ENCODE measurements at regions not wholly inside any gene's neighbourhood (a gene's known extent, or its start where the extent isn't known, plus 50 kb on each side); places are given as distances from the start of the nearest gene placed in this dataset.

GRCh38 chr7:152986376-152986775 is 226.8 kb downstream of the ACTR3B start:
- H3K4me2 ChIP-seq (ENCODE audit: low read depth, low read length) = no peak overlapping the region
- H3K4me3 ChIP-seq (replicated peaks in 1 of 3; ENCODE audit: insufficient read depth in 1 of 3, low read depth in 2 of 3, low read length in 3 of 3) = no peak overlapping the region
- 42% methylated on average over 4 of the region's 4 CpGs for WGBS (ENCODE audit: low lambda C conversion rate)
- no peak overlapping the region for H3K27ac ChIP-seq (ENCODE audit: extremely low read length, insufficient read depth, low read length)
- FAIRE-seq (no peak), ATAC-seq (no peak), DNase-seq (ENCODE audit: low spot score) (no peak)
- no peaks in the 10 kb centered on the region for H3K79me2 ChIP-seq (ENCODE audit: insufficient read depth, low read length)
- H3K9ac ChIP-seq (ENCODE audit: insufficient read depth, low read depth, low read length) = no peak overlapping the region
- no peaks in the 10 kb centered on the region for H4K20me1 ChIP-seq (ENCODE audit: insufficient read depth, low read length)
- intact Hi-C loops (cut with micrococcal nuclease; ENCODE audit: unreplicated experiment) = no loop called here
- 0 out of 2 replicates have a peak, but pooled peaks cover 11% of the 10 kb centered on the region for H3K9me3 ChIP-seq (ENCODE audit: low read length)
- no TSS peak for BruUV-seq (replicated peaks)
- H2AFZ ChIP-seq (ENCODE audit: low read length) = no peak overlapping the region
- H3K36me3 ChIP-seq (replicated peaks in 1 of 2; ENCODE audit: control insufficient read depth in 1 of 2, insufficient read depth in 2 of 2, low read length in 2 of 2) = no peaks in the 10 kb centered on the region
- H3K27me3 ChIP-seq (ENCODE audit: control insufficient read depth in 1 of 2, insufficient read depth in 2 of 2, low read length in 2 of 2) = no peaks in the 10 kb centered on the region
- in situ Hi-C loops (cut with HindIII; ENCODE audit: extremely low pct_ligation_motif_present, low pct_unique_long_range_greater_than_20kb) = no loop called here
- ChIA-PET CTCF (ENCODE audit: low intra/inter-chr PET ratio, low total read pairs) (no interaction called here), POLR2A (no interaction called here)
- TF ChIP-seq ZNF282 (IDR thresholded peaks at IDR 0.05; ENCODE audit: partially characterized antibody) = no peak
- no peak for TF ChIP-seq SP5 (CRISPR knock-in tag; IDR thresholded peaks at IDR 0.05; ENCODE audit: borderline replicate concordance, low read depth)
- no peak for TF ChIP-seq RNF2 (conservative IDR thresholded peaks at IDR 0.05; ENCODE audit: low read depth)
- no peak for TF ChIP-seq ZNF740 (CRISPR knock-in tag; IDR thresholded peaks at IDR 0.05)
- no peak for TF ChIP-seq ERF (CRISPR knock-in tag; IDR thresholded peaks at IDR 0.05)
- H3K4me1 ChIP-seq (ENCODE audit: insufficient read depth, low read length) = peaks cover 7% of the 10 kb centered on the region

DNA sequence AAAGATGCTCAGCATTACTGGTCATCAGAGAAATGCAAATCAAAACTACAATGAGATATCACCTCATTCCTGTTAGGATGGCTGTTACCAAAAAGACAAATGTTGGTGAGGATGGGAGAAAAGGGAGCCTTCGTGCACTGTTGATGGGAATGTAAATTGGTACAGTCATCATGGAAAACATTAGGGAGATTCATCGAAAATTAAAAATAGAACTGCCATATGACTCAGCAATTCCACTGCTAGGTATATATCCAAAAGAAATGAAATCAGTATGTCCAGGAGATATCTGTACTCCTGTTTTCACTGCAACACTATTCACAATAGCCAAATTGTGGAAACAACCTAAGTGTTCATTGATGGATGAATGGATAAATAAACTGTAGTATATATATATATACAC is 228.1 kb downstream of the ACTR3B start:
- no peak overlapping the region for H2AFZ ChIP-seq (ENCODE audit: low read length)
- POLR2A ChIA-PET = no interaction called here
- FAIRE-seq = no peak
- H3K79me2 ChIP-seq (ENCODE audit: insufficient read depth, low read length) = no peaks in the 10 kb centered on the region
- no peak for ATAC-seq
- H3K9me3 ChIP-seq (ENCODE audit: low read length) = 0 out of 2 replicates have a peak, but pooled peaks cover 11% of the 10 kb centered on the region
- in situ Hi-C loops (cut with HindIII; ENCODE audit: extremely low pct_ligation_motif_present, low pct_unique_long_range_greater_than_20kb) = no loop called here
- intact Hi-C loops (cut with micrococcal nuclease; ENCODE audit: unreplicated experiment) = no loop called here
- no peak overlapping the region for H3K4me3 ChIP-seq (replicated peaks in 1 of 3; ENCODE audit: insufficient read depth in 1 of 3, low read depth in 2 of 3, low read length in 3 of 3)
- H3K4me1 ChIP-seq (ENCODE audit: insufficient read depth, low read length) = peaks cover 7% of the 10 kb centered on the region
- H3K27ac ChIP-seq (ENCODE audit: extremely low read length, insufficient read depth, low read length) = no peak overlapping the region
- no peak for DNase-seq (ENCODE audit: low spot score)
- 39% methylated on average over 2 of the region's 2 CpGs for WGBS (ENCODE audit: low lambda C conversion rate)
- CTCF ChIA-PET (ENCODE audit: low intra/inter-chr PET ratio, low total read pairs) = no interaction called here
- no peaks in the 10 kb centered on the region for H3K36me3 ChIP-seq (replicated peaks in 1 of 2; ENCODE audit: control insufficient read depth in 1 of 2, insufficient read depth in 2 of 2, low read length in 2 of 2)
- H4K20me1 ChIP-seq (ENCODE audit: insufficient read depth, low read length) = no peaks in the 10 kb centered on the region
- H3K27me3 ChIP-seq (ENCODE audit: control insufficient read depth in 1 of 2, insufficient read depth in 2 of 2, low read length in 2 of 2) = no peaks in the 10 kb centered on the region
- no peak overlapping the region for H3K9ac ChIP-seq (ENCODE audit: insufficient read depth, low read depth, low read length)
- TF ChIP-seq, protein P1, sequence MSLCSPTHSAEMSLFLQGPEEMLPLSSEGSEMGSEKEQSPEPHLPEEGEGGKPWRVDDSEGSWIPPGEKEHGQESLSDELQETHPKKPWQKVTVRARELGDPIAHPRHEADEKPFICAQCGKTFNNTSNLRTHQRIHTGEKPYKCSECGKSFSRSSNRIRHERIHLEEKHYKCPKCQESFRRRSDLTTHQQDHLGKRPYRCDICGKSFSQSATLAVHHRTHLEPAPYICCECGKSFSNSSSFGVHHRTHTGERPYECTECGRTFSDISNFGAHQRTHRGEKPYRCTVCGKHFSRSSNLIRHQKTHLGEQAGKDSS (CRISPR knock-in tag; IDR thresholded peaks at IDR 0.05; ENCODE audit: borderline replicate concordance, low read depth) = no peak
- TF ChIP-seq MAFK (conservative IDR thresholded peaks at IDR 0.05 in 1 of 2, IDR thresholded peaks at IDR 0.05 in 1 of 2; ENCODE audit: low read length in 2 of 2) = 0 out of 4 replicates have a peak, but pooled peaks of 1 of the 2 experiments have one; percentile 14
- H3K4me2 ChIP-seq (ENCODE audit: low read depth, low read length) = no peak overlapping the region
- BruUV-seq (replicated peaks) = no TSS peak
